HG02798 (cell line): ENCODE measurements at regions not wholly inside any gene's neighbourhood (a gene's known extent, or its start where the extent isn't known, plus 50 kb on each side); places are given as distances from the start of the nearest gene placed in this dataset.

Source experiments
- ATAC-seq: cut with Tn5 transposase; IDR thresholded peaks from one replicate; pipeline ENCODE4 v1.9.1; 2021; ENCODE audit warnings: mild to moderate bottlenecking; ENCODE audit not compliant: unreplicated experiment, poor library complexity

DNA sequence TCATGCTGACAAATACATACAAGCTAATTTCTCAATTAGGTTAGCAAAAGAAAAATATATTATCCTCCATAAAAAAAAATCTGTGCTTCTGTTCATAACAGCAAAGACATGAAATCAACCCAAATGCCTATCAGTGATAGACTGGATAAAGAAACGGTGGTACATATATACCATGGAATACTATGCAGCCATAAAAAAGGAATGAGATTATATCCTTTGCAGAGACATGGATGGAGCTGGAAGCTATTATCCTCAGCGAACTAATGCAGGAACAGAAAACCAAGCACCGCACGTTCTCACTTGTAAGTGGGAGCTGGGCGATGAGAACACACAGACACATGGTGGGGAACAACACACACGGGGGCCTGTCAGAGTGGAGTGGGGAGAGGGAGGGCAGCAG lies 84.0 kb upstream of the PALMD start:
- no peak for ATAC-seq

GRCh38 chr1:99565606-99566289 lies 80.2 kb upstream of the PALMD start:
- ATAC-seq: no peak

DNA sequence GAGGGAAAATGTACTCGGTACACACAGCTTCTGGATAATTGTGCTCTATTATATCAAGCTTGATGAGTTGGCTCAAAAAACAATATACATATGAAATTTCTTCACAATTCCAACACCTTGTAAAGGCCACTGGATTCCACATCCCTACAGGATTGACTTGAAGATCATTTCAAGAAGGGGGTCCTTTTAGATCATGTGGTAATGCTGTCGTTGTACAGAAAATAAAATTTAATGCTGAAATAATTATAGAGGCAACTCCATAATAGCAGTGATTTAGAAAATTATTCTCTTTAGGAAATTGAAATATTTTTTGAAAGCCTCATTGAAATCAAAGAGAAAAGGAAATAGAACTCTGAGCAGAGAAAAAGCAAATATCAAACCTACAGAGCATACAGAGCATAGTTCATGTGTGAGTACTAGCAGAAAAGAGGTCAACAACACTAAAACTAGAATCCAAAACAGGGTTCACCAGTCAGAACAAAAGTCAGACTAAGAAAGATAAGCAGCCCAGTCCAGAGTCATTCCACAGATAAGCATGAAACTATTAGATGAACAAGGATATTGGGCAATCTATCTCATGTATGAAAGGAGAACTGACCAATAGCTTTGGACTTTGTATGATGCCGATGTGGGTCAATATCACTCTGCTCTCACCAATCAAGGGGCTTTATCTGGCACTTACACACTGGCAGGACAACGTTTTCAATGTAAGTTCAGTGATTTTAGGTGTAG lies 79.5 kb upstream of the PALMD start:
- ATAC-seq: no peak

DNA sequence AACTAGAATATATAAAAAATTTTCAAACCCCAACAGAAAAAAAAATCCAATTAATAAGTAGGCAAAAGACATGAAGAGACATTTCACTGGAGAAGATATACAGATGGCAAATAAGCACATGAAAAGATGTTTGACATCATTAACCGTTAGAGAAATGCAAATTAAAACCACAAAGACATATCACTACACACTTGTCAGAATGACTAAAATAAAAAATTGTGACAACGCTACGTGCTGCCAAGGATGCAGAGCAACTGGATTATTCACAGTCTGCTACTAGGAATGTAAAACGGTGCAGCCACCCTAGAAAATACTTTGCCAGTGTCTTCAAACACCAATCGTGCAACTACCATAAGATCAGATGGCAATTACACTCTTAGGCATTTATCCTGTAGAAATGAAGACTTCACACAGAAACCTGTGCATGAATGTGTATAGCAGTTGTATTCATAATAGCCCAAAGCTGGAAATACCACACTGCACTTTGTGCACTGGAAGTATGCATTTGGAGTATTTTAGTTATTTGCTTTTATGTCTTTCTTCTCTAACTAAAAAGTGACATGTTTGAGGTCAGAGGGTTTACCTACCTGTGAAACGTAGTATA lies 75.3 kb upstream of the PALMD start:
- no peak for ATAC-seq

DNA sequence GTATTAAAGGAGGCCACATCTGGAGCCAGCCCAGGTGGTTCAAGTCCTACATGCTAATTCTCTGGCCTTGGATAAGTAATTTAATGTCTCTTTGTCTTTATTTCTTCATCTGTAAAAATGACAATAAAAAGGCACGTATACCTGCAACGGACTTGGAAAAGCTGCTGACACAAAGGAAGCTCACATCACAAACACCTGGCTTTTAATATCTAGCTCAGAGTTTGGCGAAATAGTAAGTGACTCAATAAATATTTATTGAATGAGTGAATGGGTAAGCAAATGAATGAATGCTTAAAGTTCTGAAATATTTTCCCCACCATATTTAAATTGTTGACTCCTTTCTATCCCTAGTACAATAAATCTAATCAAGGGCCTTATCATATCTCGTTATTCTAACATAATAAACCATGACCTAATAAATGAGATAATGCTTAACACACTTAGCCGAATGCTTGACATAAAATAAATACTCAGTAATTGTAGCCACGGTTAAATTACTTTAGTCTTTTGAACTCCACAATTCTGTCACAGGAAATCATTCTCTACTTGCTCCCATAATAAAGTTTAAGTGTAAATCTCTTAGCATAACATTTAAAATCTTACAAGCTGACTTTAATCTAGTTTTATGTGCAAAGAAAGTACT lies 74.7 kb upstream of the PALMD start:
- ATAC-seq: no peak

DNA sequence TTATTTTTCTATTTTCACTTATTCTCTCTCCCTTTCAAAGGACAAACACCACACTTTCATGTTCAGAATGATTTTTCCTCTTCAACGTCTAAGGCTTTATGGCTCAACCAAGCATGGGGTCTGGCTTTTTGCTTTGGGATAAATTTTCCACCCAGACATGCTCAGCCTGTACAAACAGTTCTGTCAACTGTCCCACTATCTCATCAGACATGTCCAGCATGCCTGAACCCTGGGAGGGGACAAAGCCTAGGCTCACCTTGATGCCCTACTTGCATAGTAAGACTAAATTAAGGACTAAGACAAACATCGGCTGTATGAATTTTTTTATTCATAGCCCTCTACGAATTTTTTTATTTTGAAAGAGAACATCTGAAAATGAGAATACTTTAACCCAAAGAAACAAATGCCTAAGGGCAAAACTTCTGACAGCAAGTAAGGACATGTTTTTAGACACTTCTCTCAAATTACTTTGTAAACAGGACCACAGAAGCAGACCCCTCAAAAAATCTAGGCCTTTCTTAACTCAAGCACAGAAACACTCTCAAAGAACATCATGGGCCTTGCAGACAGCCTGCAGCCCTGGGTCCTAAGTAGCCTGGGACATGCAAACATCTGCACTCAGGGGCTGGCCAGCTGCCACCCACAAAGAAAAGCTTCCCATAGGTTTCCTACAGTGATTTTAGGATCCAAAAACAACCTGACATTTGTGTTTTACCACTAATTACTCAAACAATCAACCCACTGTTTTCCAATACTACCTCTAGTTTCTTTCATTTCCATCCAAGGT lies 72.3 kb upstream of the PALMD start:
- no peak for ATAC-seq

- ATAC-seq: no peak
Observed at GRCh38 chr1:99577313-99577712, 68.6 kb upstream of the PALMD start.

GRCh38 chr1:99579691-99580172 lies 66.2 kb upstream of the PALMD start:
- ATAC-seq: no peak

DNA sequence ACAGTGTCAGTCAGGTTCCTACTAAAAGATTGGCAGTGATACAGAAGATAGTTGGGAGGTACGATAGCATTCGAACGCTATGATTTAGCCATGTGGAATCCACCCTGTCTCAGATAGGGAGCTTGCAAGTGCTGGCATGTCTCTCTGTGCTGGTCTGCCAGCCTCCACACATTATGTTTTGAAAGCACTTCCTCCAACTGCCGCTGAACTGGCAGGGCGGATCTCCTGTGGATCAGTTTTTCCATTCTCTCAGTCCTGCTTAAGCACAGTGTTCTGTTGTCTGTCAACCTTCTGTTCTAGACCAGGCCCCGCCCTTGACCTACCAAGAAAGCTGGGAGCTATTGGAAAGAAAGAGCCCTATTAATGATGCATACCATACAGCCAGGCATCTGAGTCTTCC lies 65.5 kb upstream of the PALMD start:
- no peak for ATAC-seq

DNA sequence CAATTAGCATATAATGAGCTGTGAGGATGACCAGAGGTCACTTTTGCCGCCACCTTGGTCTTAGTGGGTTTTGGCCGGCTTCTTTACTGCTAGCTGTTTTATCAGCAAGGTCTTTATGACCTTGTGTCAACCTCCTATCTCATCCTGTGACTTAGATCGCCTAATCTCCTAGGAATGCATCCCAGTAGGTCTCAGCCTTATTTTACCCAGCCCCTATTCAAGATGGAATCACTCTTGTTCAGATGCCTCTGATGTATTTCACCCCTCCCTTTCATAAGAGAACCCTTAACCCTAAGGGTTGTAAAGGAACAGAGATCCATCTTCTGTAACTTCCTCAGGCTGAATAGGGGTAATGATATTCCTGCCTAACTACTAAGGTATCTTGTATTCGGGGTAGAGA lies 58.9 kb upstream of the PALMD start:
- no peak for ATAC-seq

DNA sequence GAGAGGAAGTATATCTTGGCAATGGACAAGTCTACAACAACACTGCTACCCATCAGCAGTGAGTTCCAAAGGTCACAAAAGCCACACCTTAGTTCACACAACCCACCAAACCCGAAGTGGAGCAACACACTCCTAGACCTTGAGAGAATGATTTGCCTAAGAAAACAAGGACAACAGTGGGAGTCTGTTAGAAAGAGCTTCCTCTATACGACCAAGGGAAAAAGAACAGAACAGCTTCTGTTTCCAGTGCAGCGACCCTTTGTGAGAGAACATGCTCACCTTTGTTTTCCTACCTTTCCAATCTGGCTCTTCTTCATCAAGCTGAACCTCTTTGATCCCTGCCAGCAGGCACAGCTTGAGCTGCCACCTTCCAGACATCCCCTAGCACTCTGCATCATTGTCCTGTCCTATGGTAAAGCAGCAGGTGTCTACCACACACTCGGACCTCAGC lies 56.7 kb upstream of the PALMD start:
- ATAC-seq: no peak

DNA sequence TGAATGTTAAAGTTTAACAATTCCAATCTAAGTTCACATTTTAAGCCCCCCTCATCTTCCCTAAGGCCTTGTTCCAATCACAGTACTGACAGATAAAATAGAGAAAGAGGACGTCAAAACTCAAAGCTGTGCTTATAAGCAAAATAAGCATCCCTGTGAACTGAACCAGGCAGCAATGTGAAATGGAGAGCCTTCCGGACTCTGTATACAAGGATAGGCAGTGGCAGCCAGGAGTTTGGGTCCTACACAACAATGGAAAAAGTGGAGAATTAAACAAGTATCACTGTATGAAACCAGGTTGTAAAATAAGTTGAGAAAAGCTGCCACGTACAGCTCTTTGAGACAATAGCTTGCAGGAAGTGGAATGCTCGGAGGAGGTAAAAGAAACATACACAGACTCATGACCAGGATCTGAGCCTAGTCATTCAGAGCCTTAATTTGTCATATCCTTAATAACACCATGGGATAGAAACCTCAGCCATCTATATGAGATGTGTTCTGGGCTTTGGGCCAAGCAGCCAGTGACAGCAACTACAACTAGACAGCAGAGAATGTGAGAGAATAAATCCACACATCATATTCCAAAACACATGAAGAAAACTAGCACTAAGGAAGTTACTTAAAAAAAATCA lies 55.2 kb upstream of the PALMD start:
- no peak for ATAC-seq

DNA sequence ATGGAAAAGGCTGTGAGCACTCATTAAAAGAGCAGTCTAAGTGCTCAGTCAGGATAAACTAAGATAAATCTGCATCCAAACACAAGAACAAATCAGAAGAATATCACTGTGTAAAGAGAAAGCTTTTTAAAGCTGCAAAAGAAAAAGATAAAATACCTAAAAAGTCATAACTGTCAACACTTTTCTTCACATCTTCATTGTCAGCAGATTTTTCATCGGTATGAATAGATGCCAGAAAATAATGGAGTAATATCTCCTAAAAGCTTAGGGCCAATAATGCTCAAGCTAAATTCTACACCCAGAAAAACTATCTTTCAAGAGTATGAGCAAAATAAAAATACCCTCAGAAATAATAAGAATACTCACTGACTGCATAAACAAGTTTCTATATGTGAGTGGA lies 54.0 kb upstream of the PALMD start:
- ATAC-seq: no peak

DNA sequence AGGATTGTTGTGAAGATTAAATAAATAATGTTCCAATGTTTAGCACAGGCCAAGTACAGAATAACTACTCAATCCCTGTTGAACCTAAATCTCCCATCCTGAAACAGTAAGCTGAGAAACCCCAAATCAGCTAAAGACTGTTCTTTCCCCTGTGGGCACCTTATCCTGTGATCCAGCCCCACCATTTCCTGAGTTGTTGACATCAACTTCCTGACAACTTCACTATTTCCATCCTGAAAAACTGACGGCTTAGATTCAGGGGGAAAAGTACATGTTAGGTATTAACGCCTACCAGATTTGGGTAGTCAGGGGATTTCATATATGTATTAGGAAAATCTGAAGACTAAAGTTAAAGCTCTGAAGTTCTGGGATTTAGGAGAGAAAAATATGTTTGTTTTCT lies 51.7 kb upstream of the PALMD start:
- no peak for ATAC-seq

DNA sequence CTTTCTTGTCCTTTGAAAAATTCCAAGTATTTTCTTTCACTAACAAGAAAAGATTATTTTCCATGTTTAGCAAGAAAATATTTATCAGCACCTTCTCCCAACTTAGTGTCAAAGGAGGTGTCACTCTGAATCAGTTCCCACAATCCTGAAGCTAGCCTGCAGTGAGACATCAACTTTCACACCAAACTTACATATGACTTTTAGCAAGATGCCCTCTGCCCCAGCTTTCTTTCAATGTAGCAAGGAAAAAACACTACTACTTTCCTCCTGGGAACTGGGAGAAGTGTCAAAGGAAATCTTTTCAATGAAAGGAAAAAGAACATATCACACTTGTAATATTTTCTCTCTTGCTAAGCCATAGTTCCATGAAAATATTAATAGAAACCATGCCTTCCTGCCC lies 50.9 kb upstream of the PALMD start:
- no peak for ATAC-seq

DNA sequence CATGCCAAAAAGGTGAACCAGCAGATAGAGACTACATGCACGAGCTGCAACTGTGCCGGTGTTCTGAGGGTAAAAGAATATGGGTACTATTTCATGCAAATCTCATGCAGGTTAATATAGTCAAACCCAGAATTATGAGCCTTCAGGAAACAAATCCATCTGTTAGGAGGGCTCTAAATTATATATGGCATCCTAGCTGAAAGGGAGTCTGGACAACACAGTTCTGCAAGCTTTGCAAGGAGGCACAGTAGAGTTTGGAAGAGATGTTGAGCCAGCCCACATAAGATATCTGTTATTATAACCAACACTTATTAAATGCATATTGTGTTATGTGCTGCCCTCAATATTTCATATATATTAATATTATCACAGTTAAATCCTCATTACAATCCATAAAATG lies 50.5 kb upstream of the PALMD start:
- no peak for ATAC-seq
